Ascending aorta (tissue), 2 donors: ENCODE measurements at regions not wholly inside any gene's neighbourhood (a gene's known extent, or its start where the extent isn't known, plus 50 kb on each side); places are given as distances from the start of the nearest gene placed in this dataset.

Source experiments
- DNase-seq, 2 donors: peaks; one replicate each; pipeline ENCODE4 v3.0.0-alpha.2; 2019; ENCODE audit warnings: low spot score in 2 of 2
- H3K27ac ChIP-seq, 2 donors: fragments of 200-600 bp; sonication (generic); one replicate each; pipeline ENCODE4 v1.5.1; 2016 to 2017; ENCODE audit warnings: mild to moderate bottlenecking in 1 of 2
- H3K27me3 ChIP-seq: fragments of 200-600 bp; sonication (generic); one replicate; pipeline ENCODE4 v1.5.1; 2017
- H3K36me3 ChIP-seq, 2 donors: fragments of 200-600 bp; sonication (generic); one replicate each; pipeline ENCODE4 v1.5.1; 2016
- H3K4me1 ChIP-seq, 2 donors: fragments of 200-600 bp; sonication (generic); one replicate each; pipeline ENCODE4 v1.5.1; 2016 to 2017; ENCODE audit warnings: mild to moderate bottlenecking in 1 of 2
- H3K4me3 ChIP-seq, 2 donors: fragments of 200-600 bp; sonication (generic); one replicate each; pipeline ENCODE4 v1.5.1; 2016 to 2017; ENCODE audit warnings: mild to moderate bottlenecking in 1 of 2
- H3K9me3 ChIP-seq, 2 donors: fragments of 200-600 bp; sonication (generic); one replicate each; pipeline ENCODE4 v1.5.1; 2016
- CTCF ChIP-seq, 3 experiments: fragments of 200-600 bp in 2 of 3; fragments of 450-650 bp in 1 of 3; sonication (generic) in 2 of 3; IDR thresholded peaks; one replicate each; pipeline ENCODE4 v1.5.1; 2016 to 2019; ENCODE audit warnings: antibody characterized with exemption in 3 of 3, mild to moderate bottlenecking in 1 of 3, moderate library complexity in 1 of 3
- intact Hi-C: fragments of 100-400 bp; cut with DNase I; formaldehyde crosslinking; loops from one replicate; pipeline ENCODE4 v1.15.1; 2023

- no peaks in the 10 kb centered on the region for H3K27me3 ChIP-seq
- intact Hi-C loops, result no loop called here
- H3K9me3 ChIP-seq, result no peaks in the 10 kb centered on the region
- DNase-seq, result no peak
- no peak overlapping the region for H3K27ac ChIP-seq
- H3K36me3 ChIP-seq, result no peaks in the 10 kb centered on the region
- peaks cover 0 to 4% of the 10 kb centered on the region in 2 donors for H3K4me1 ChIP-seq
- TF ChIP-seq CTCF (IDR thresholded peaks at IDR 0.05), result no peak
- no peak overlapping the region for H3K4me3 ChIP-seq
Measured at GRCh38 chr2:238638982-238639628, 208.8 kb upstream of the TWIST2 start.

GRCh38 chr2:238640486-238640885 is 207.4 kb upstream of the TWIST2 start:
- Histone ChIP-seq H3K27me3 (no peaks in the 10 kb centered on the region), H3K27ac (no peak overlapping the region), H3K4me3 (no peak overlapping the region), H3K4me1 (peaks cover 0 to 13% of the 10 kb centered on the region in 2 donors), H3K9me3 (no peaks in the 10 kb centered on the region), H3K36me3 (no peaks in the 10 kb centered on the region)
- no peak for TF ChIP-seq CTCF (IDR thresholded peaks at IDR 0.05)
- DNase-seq, result no peak
- intact Hi-C loops, result loop anchor here (5.0 kb wide), 1 partner anchor 87 kb away; no protein-coding TSS in a partner anchor

DNA sequence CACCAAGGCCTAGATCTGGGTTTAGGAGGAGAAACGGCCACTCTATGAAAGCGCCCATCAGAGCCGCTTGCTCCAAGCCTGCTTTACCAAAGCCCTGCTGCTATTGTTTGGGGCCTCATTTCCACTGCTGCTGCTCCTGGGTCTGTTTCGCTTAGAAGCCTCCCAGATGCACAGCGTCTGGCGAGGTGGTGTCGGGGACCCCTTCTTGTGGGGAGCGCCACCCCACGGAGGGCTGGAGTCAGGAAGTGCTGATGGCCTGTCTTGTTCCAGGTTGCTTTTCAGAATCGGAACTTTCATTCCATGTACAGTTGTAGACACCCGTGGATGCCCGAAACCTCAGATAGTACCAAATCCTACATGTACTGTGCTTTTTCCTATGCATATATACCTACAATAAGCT is 204.9 kb upstream of the TWIST2 start:
- Histone ChIP-seq H3K27me3 (no peaks in the 10 kb centered on the region), H3K9me3 (no peaks in the 10 kb centered on the region), H3K27ac (no peak overlapping the region), H3K36me3 (no peaks in the 10 kb centered on the region), H3K4me1 (peaks cover 0 to 22% of the 10 kb centered on the region in 2 donors), H3K4me3 (no peak overlapping the region)
- DNase-seq, result no peak
- intact Hi-C loops, result loop anchor here (5.0 kb wide), 1 partner anchor 84 kb away; no protein-coding TSS in a partner anchor
- no peak for TF ChIP-seq CTCF (IDR thresholded peaks at IDR 0.05)

DNA sequence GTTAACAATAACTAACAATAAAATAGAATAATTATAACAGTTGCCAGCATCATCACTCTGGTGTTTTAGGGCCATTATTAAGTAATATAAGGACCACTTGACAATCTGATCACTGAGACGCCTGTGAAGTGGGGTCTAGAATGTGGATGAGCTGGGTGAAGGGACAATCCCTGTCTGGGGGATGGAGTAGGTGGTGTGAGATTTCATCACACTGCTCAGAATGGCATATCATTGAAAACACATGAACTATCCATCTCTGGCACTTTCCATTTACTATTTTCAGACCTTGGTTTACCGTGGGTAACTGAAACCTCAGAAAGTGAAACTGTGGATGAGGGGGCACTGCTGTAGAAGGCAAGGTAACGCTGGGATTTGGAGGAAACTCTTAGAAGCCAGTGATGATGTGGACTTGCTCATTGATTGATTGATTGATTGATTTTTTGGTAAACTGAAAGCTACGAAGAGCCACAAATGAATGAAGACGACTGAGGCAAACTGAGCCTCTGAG is 204.4 kb upstream of the TWIST2 start:
- Histone ChIP-seq H3K4me3 (no peak overlapping the region), H3K36me3 (no peaks in the 10 kb centered on the region), H3K9me3 (no peaks in the 10 kb centered on the region), H3K27ac (peak overlapping the region in 1 of 2 donors; percentile 54), H3K4me1 (peaks cover 0 to 22% of the 10 kb centered on the region in 2 donors), H3K27me3 (no peaks in the 10 kb centered on the region)
- intact Hi-C loops, result loop anchor here (5.0 kb wide), 1 partner anchor 84 kb away; no protein-coding TSS in a partner anchor
- no peak for TF ChIP-seq CTCF (IDR thresholded peaks at IDR 0.05)
- no peak for DNase-seq

GRCh38 chr2:238644095-238645081 is 203.5 kb upstream of the TWIST2 start:
- no peak for TF ChIP-seq CTCF (IDR thresholded peaks at IDR 0.05)
- H3K4me3 ChIP-seq, result no peak overlapping the region
- no peaks in the 10 kb centered on the region for H3K27me3 ChIP-seq
- intact Hi-C loops, result loop anchor here (5.0 kb wide), 1 partner anchor 83 kb away; no protein-coding TSS in a partner anchor
- no peak for DNase-seq
- H3K9me3 ChIP-seq, result no peaks in the 10 kb centered on the region
- peaks cover 0 to 22% of the 10 kb centered on the region in 2 donors for H3K4me1 ChIP-seq
- peak overlapping the region; percentile 49 to 54 for H3K27ac ChIP-seq
- no peaks in the 10 kb centered on the region for H3K36me3 ChIP-seq
